ENCODE measurements at regions not wholly inside any gene's neighbourhood (a gene's known extent, or its start where the extent isn't known, plus 50 kb on each side); places are given as distances from the start of the nearest gene placed in this dataset.

- TF ChIP-seq EZH2 (IDR thresholded peaks at IDR 0.05; ENCODE audit: borderline replicate concordance, low read depth, low read length) (no peak), POLR2AphosphoS2 (IDR thresholded peaks at IDR 0.05; ENCODE audit: low read length) (no peak), ATF4 (CRISPR knock-in tag; IDR thresholded peaks at IDR 0.05) (no peak), ZFX (CRISPR knock-in tag; IDR thresholded peaks at IDR 0.05) (no peak), SIN3A (IDR thresholded peaks at IDR 0.05; ENCODE audit: borderline replicate concordance in 2 of 2, control insufficient read depth in 1 of 2, low read depth in 2 of 2, low read length in 2 of 2) (no peak)
Measured at GRCh38 chr2:183606718-183607085, 482.5 kb downstream of the NUP35 start.
